BE2C (cell line): ENCODE measurements at regions not wholly inside any gene's neighbourhood (a gene's known extent, or its start where the extent isn't known, plus 50 kb on each side); places are given as distances from the start of the nearest gene placed in this dataset.

Source experiments
- DNase-seq: peaks from one replicate; pipeline ENCODE4 v3.0.0-alpha.2; 2020
- H3K27me3 ChIP-seq: fragments of 250-450 bp; sonication (Bioruptor Pico); 2 replicates; pipeline ENCODE4 v1.5.1; 2020; ENCODE audit warnings: mild to moderate bottlenecking
- H3K36me3 ChIP-seq: fragments of 250-450 bp; sonication (Bioruptor Pico); 2 replicates; pipeline ENCODE4 v1.5.1; 2020; ENCODE audit warnings: mild to moderate bottlenecking
- H3K4me1 ChIP-seq: fragments of 250-450 bp; sonication (Bioruptor Pico); 2 replicates; pipeline ENCODE4 v1.5.1; 2020
- H3K4me3 ChIP-seq: 2 replicates; pipeline ENCODE4 v1.5.1; 2011; ENCODE audit warnings: low read depth, low read length
- H3K9me3 ChIP-seq: fragments of 250-450 bp; sonication (Bioruptor Pico); 2 replicates; pipeline ENCODE4 v1.5.1; 2020
- TF ChIP-seq, protein P1 (sequence below): IDR thresholded peaks from 2 replicates; pipeline ENCODE4 v1.5.1; 2012; ENCODE audit warnings: mild to moderate bottlenecking, low read depth, low read length

DNA sequence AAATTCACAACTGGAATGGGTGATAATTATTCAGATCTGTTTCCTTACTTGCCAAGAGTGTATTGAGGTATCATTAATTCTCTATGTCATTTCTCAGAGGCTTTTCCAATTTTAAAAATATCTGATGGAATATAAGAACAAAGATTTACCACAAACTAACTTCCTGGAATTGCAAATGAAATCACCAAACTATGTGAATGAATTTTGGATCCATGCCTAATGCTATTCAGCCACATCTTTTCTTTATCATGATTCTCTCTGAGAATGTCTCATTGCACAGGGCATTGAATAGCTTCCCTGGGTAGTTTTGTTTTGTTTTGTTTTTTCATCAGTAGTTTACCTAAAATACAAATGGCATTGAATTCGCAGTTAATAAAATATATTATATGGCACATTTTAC is 146.9 kb upstream of the FBN2 start:
- no peak for DNase-seq
- peaks cover 3% of the 10 kb centered on the region; the same call in 1 of the 2 replicates for H3K27me3 ChIP-seq
- TF ChIP-seq, protein P1, sequence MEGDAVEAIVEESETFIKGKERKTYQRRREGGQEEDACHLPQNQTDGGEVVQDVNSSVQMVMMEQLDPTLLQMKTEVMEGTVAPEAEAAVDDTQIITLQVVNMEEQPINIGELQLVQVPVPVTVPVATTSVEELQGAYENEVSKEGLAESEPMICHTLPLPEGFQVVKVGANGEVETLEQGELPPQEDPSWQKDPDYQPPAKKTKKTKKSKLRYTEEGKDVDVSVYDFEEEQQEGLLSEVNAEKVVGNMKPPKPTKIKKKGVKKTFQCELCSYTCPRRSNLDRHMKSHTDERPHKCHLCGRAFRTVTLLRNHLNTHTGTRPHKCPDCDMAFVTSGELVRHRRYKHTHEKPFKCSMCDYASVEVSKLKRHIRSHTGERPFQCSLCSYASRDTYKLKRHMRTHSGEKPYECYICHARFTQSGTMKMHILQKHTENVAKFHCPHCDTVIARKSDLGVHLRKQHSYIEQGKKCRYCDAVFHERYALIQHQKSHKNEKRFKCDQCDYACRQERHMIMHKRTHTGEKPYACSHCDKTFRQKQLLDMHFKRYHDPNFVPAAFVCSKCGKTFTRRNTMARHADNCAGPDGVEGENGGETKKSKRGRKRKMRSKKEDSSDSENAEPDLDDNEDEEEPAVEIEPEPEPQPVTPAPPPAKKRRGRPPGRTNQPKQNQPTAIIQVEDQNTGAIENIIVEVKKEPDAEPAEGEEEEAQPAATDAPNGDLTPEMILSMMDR: no peak
- no peaks in the 10 kb centered on the region for H3K9me3 ChIP-seq
- no peak overlapping the region for H3K4me3 ChIP-seq
- no peaks in the 10 kb centered on the region for H3K36me3 ChIP-seq
- no peaks in the 10 kb centered on the region for H3K4me1 ChIP-seq

DNA sequence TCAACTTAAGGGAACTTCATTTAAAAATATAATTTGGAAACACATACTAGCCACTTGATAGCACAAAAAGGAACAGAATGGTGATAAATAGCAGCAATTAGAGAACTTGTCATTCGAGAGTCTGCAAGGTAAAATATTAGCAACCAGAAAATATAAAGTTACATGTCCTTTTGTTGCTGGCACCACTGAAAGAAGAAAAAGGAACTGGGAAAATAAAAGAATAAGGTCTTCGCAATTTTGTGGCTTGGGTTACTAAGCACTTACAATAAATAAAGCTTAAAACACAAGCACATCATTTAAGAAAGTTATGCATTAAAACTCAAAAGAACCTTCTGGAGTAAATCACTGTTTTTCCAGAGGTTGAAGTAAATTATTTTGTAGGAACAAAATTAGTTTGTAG is 149.9 kb upstream of the FBN2 start:
- H3K4me3 ChIP-seq: no peak overlapping the region
- TF ChIP-seq, protein P1: no peak
- H3K36me3 ChIP-seq: no peaks in the 10 kb centered on the region
- no peaks in the 10 kb centered on the region for H3K9me3 ChIP-seq
- H3K27me3 ChIP-seq: peaks cover 3% of the 10 kb centered on the region; the same call in 1 of the 2 replicates
- no peak for DNase-seq
- H3K4me1 ChIP-seq: no peaks in the 10 kb centered on the region

DNA sequence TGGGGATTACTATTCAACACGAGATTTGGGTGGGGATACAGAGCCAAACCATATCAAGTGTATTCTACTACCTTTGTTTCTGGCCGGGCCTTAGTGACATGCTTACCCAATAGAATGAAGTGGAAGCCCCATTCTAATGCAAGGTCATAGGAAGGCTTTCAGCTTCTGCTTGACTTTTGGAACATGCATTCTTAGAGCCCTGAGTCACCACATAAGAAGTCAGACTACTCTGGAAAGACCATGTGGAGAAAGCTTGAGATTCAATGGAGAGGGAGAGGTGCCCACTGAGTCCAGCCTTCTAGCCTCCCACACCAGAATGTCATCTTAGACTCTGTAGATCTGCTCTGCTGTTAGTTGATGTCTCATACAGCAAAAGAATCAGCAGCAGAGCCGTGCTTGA is 155.7 kb upstream of the FBN2 start:
- TF ChIP-seq, protein P1: no peak
- no peak for DNase-seq

DNA sequence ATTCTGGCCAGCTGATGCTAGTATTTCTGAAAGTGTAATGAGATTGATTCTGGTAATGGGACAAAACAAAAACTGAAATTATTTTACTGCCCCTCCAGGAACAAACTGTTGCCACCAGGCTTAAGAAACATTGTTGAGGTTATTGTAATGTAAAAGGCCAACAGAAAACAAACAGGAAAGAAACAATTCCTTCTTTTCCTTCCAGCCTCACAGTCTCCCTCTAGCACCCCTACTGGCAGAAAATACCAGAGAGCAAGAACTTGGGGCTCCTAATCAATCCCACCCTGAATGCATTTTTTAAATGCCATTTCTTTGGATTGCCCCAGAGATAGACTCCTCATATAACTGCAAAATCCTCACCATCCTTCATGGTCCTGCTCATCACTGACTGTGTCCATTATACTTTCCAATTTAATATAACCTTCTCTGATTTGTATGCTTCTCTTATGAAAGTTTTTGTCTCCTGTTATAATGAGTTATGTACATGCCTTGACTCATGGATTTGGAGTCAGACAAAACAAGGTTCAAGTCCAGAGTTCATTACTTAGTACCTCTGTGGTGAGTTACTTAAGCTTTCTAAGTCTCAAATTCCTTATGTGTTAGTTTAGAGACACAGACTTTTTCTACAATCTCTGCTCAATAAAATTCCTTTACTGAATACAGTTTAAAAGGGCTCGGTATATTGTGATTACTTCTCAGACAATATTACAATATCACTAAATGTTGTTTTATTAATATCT is 157.9 kb upstream of the FBN2 start:
- DNase-seq: no peak
- Histone ChIP-seq H3K27me3 (no peaks in the 10 kb centered on the region; the same call in 1 of the 2 replicates), H3K4me1 (no peaks in the 10 kb centered on the region), H3K4me3 (no peak overlapping the region), H3K9me3 (no peaks in the 10 kb centered on the region), H3K36me3 (no peaks in the 10 kb centered on the region)
- TF ChIP-seq, protein P1: peak; percentile 55

More for the DNA sequence above, 155.7 kb upstream of the FBN2 start:
- no peak overlapping the region for H3K4me3 ChIP-seq
- no peaks in the 10 kb centered on the region for H3K9me3 ChIP-seq
- no peaks in the 10 kb centered on the region for H3K36me3 ChIP-seq
- no peaks in the 10 kb centered on the region for H3K4me1 ChIP-seq
- no peaks in the 10 kb centered on the region; the same call in 1 of the 2 replicates for H3K27me3 ChIP-seq

DNA sequence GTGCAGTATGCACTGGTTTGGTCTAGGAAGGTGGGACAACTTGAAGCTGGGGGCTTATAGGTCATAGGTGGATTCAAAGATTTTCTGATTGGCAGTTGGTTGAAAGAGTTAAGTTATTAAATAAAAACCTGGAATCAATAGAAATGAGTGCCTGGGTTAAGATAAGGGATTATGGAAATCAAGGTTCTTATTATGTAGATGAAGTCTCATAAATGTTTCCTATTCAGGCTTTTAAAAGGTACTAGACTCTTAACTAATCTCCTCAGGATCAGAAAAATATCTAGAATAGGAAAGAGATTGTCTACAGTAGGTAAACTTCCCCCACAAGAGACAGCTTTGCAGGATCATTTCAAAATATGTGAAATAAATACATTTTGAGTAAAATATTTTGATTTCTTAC is 163.3 kb upstream of the FBN2 start:
- Histone ChIP-seq H3K9me3 (no peaks in the 10 kb centered on the region), H3K36me3 (no peaks in the 10 kb centered on the region), H3K4me3 (no peak overlapping the region), H3K27me3 (no peaks in the 10 kb centered on the region), H3K4me1 (no peaks in the 10 kb centered on the region)
- no peak for DNase-seq
- TF ChIP-seq, protein P1: no peak

DNA sequence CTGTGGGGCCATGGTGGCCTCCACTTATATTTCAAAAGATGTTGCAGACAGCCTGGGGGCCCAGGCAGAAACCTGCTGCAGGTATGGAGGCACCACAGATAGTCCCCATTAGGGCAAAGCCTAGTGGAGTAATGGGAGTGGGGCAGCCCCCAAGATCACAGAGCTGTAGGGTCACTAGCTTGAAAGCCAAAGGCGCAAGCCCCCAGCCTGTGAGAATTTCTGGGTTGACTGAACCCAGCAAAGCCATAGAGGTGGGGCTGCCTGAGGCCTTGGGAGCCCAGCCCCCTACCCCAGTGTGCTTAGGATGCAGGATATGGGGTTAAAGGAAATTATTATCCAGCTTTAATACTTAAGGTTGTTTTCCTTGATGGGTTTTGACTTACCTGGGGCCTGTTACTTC is 165.3 kb upstream of the FBN2 start:
- Histone ChIP-seq H3K36me3 (no peaks in the 10 kb centered on the region), H3K27me3 (no peaks in the 10 kb centered on the region), H3K4me1 (no peaks in the 10 kb centered on the region), H3K9me3 (no peaks in the 10 kb centered on the region), H3K4me3 (no peak overlapping the region)
- no peak for DNase-seq
- TF ChIP-seq, protein P1: no peak
